DOHH2 (cell line): ENCODE measurements at regions not wholly inside any gene's neighbourhood (a gene's known extent, or its start where the extent isn't known, plus 50 kb on each side); places are given as distances from the start of the nearest gene placed in this dataset.

ENCODE experiments used
- H3F3A ChIP-seq: fragments of 200-600 bp; sonication (generic), shearing (Covaris generic); 2 replicates; pipeline ENCODE4 v1.6.0; 2016; ENCODE audit warnings: antibody characterized with exemption, mild to moderate bottlenecking; ENCODE audit not compliant: control insufficient read depth, insufficient read depth
- H3K27ac ChIP-seq: fragments of 200-600 bp; sonication (generic); 2 replicates; pipeline ENCODE4 v1.5.1; 2014; ENCODE audit warnings: low read depth, mild to moderate bottlenecking, low read length, moderate library complexity
- H3K27me3 ChIP-seq: fragments of 200-600 bp; sonication (generic); 2 replicates; pipeline ENCODE4 v1.6.1; 2014; ENCODE audit warnings: mild to moderate bottlenecking, low read length, mixed read lengths; ENCODE audit not compliant: control insufficient read depth
- H3K36me3 ChIP-seq: fragments of 200-600 bp; sonication (generic); 2 replicates; pipeline ENCODE4 v1.6.1; 2014; ENCODE audit warnings: mild to moderate bottlenecking, low read length, moderate library complexity, mixed read lengths; ENCODE audit not compliant: control insufficient read depth
- H3K4me1 ChIP-seq: fragments of 200-600 bp; sonication (generic); 2 replicates; pipeline ENCODE4 v1.6.1; 2014; ENCODE audit warnings: mild to moderate bottlenecking, low read length, mixed read lengths; ENCODE audit not compliant: control insufficient read depth
- H3K4me2 ChIP-seq: fragments of 200-600 bp; sonication (generic); 2 replicates; pipeline ENCODE4 v1.6.0; 2014; ENCODE audit warnings: mild to moderate bottlenecking, low read length, moderate library complexity
- H3K4me3 ChIP-seq: fragments of 200-600 bp; sonication (generic); 2 replicates; pipeline ENCODE4 v1.5.1; 2014; ENCODE audit warnings: mild to moderate bottlenecking, low read length, mixed read lengths
- H3K79me2 ChIP-seq: fragments of 200-600 bp; sonication (generic); 2 replicates; pipeline ENCODE4 v1.6.1; 2014; ENCODE audit warnings: mild to moderate bottlenecking, low read length, mixed read lengths; ENCODE audit not compliant: control insufficient read depth
- H3K9me2 ChIP-seq: fragments of 200-600 bp; sonication (generic); replicated peaks from 2 replicates; pipeline ENCODE4 v1.6.1; 2014; ENCODE audit warnings: mild to moderate bottlenecking, low read length, mixed read lengths; ENCODE audit not compliant: control insufficient read depth
- H3K9me3 ChIP-seq: fragments of 200-600 bp; sonication (generic); 2 replicates; pipeline ENCODE4 v1.6.1; 2014; ENCODE audit warnings: antibody characterized with exemption, low read length, mixed read lengths; ENCODE audit not compliant: control insufficient read depth, insufficient read depth
- H4K20me1 ChIP-seq: fragments of 200-600 bp; sonication (generic); 2 replicates; pipeline ENCODE4 v1.6.0; 2014; ENCODE audit warnings: low read depth, mild to moderate bottlenecking, antibody characterized with exemption, low read length, moderate library complexity; ENCODE audit not compliant: control insufficient read depth, insufficient read depth
- EZH2phosphoT487 ChIP-seq: fragments of 200-600 bp; sonication (generic); IDR thresholded peaks from 2 replicates; pipeline ENCODE4 v1.6.1; 2017; ENCODE audit warnings: borderline replicate concordance, mild to moderate bottlenecking, antibody characterized with exemption, low read length, moderate library complexity, mixed read lengths
- TF ChIP-seq, protein P1 (sequence below): fragments of 200-600 bp; sonication (generic); IDR thresholded peaks from one replicate; pipeline ENCODE4 v1.5.1; 2014; ENCODE audit warnings: antibody characterized with exemption, mild to moderate bottlenecking, low read depth, low read length; ENCODE audit not compliant: poor library complexity, severe bottlenecking

DNA sequence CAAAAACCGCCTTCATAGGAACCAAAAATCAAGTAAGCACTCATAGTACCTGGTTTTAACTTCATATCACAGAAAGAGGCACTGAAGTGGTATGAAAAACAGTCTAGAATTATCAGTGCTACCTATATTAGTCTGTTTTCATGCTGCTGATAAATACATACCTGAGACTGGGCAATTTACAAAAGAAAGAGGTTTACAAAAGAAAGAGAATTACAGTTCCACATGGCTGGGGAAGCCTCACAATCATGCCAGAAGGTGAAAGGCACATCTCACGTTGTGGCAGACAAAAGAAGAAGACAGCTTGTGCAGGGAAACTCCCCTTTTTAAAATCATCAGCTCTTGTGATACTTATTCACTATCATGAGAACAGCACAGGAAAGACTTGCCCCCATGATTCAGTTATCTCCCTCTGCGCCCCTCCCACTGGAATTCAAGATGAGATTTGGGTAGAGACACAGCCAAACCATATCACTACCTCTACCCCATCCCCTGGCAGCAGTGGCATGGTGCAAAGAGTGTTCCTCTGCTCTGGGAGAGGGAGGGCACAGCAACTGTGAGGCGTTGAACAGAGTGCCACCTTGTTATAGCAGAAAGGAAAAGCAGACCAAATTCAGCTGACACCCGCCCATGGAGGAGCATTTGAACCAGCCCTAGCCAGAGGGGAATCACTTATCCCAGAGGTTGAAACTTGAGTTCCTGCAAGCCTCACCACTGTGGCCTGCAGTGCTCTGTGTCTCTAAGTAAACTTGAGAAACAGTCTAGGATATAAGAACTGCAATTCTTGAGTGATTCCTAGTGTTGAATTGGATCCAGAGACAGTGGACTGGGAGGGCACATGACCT lies 61.9 kb upstream of the PTPRZ1 start:
- Histone ChIP-seq H3K27me3 (no peaks in the 10 kb centered on the region), H3K4me3 (no peak overlapping the region), H4K20me1 (no peaks in the 10 kb centered on the region), H3K79me2 (no peaks in the 10 kb centered on the region), H3K4me1 (no peaks in the 10 kb centered on the region), H3K36me3 (no peaks in the 10 kb centered on the region), H3F3A (no peaks in the 10 kb centered on the region), H3K4me2 (no peak overlapping the region), H3K9me2 (no peaks in the 10 kb centered on the region; the same call in 1 of the 2 replicates), H3K9me3 (no peaks in the 10 kb centered on the region), H3K27ac (no peak overlapping the region)
- TF ChIP-seq, protein P1, sequence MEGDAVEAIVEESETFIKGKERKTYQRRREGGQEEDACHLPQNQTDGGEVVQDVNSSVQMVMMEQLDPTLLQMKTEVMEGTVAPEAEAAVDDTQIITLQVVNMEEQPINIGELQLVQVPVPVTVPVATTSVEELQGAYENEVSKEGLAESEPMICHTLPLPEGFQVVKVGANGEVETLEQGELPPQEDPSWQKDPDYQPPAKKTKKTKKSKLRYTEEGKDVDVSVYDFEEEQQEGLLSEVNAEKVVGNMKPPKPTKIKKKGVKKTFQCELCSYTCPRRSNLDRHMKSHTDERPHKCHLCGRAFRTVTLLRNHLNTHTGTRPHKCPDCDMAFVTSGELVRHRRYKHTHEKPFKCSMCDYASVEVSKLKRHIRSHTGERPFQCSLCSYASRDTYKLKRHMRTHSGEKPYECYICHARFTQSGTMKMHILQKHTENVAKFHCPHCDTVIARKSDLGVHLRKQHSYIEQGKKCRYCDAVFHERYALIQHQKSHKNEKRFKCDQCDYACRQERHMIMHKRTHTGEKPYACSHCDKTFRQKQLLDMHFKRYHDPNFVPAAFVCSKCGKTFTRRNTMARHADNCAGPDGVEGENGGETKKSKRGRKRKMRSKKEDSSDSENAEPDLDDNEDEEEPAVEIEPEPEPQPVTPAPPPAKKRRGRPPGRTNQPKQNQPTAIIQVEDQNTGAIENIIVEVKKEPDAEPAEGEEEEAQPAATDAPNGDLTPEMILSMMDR, result no peak
- no peak for TF ChIP-seq EZH2phosphoT487

DNA sequence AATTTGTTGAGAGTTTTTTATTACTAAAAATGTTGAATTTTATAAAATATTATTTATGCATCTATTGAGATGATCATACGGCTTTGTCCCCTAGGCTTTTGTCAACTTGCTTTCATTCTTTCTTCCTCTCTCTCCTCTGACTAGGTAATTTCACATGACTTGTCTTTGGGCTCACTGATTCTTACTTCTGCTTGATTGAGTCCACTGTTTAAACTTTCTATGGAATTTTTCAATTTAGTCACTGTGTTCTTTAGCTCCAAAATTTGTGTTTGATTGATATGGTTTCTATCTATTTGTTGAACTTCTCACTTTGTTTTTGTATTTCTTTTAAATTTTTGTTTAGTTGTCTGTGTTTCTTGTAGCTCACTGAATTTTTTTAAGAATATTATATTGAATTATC lies 65.9 kb upstream of the PTPRZ1 start:
- Histone ChIP-seq H3K27me3 (no peaks in the 10 kb centered on the region), H3K4me2 (no peak overlapping the region), H3F3A (no peaks in the 10 kb centered on the region), H4K20me1 (no peaks in the 10 kb centered on the region), H3K27ac (no peak overlapping the region), H3K9me2 (no peaks in the 10 kb centered on the region; the same call in 1 of the 2 replicates), H3K36me3 (no peaks in the 10 kb centered on the region), H3K4me1 (no peaks in the 10 kb centered on the region), H3K79me2 (no peaks in the 10 kb centered on the region), H3K9me3 (no peaks in the 10 kb centered on the region), H3K4me3 (no peak overlapping the region)
- TF ChIP-seq, protein P1, result no peak
- TF ChIP-seq EZH2phosphoT487, result no peak

DNA sequence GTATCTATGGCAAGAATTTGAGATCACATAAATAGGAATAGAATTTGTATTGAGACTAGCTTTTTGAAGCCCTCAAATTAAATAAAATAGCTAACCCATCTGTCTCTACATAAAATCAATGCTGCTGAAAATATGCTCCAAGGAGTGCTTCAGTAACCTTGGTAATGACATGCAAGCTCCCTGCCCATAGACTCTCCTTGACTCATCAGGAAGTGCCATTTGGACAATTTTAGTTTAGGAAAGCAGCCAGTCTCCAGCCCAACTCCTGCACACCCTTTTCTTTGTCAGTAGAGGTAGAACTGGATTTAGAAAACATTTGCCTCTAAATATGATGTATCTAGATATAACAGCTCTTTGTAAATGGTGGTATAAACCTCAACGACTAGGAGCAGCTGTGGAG lies 69.9 kb upstream of the PTPRZ1 start:
- Histone ChIP-seq H3K36me3 (no peaks in the 10 kb centered on the region), H3F3A (no peaks in the 10 kb centered on the region), H3K27me3 (no peaks in the 10 kb centered on the region), H3K27ac (no peak overlapping the region), H3K4me1 (no peaks in the 10 kb centered on the region), H3K4me3 (no peak overlapping the region), H4K20me1 (no peaks in the 10 kb centered on the region), H3K9me2 (no peaks in the 10 kb centered on the region), H3K79me2 (no peaks in the 10 kb centered on the region), H3K9me3 (no peaks in the 10 kb centered on the region), H3K4me2 (no peak overlapping the region)
- TF ChIP-seq EZH2phosphoT487, result no peak
- TF ChIP-seq, protein P1, result no peak
